Hematopoietic multipotent progenitor cell treated with erythropoietin and hydrocortisone succinate and interleukin-3 and kit ligand, for 15 days (in vitro differentiated cells): ENCODE measurements at regions not wholly inside any gene's neighbourhood (a gene's known extent, or its start where the extent isn't known, plus 50 kb on each side); places are given as distances from the start of the nearest gene placed in this dataset.
"Not testable (repeated sequence)": the region's sequence is repeated elsewhere in the genome, so short reads cannot be mapped to it uniquely, and the experiment has no call there.

Source experiments
- DNase-seq: peaks from one replicate; pipeline ENCODE4 v3.0.0-alpha.2; 2015; ENCODE audit warnings: low spot score

DNA sequence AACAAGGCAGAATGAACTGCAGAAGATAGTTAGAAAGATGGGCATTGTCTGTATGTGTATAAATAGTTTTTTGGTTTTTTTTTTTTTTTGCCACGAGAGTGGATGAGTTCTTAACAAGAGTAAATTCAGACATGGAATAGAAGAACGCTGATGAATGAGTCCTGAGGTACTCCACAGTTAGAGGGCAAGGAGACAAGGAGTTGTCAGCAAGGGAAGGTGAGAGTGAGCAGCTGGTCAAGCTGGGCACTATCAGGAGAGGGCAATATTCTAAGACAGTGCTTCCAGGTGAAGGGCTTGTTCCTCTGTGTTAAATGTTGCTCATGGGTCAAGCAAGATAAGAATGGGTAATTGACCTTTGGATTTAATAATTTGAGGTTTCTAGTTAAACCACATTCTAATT is 138.6 kb upstream of the FAM78B start:
- DNase-seq, result no peak

DNA sequence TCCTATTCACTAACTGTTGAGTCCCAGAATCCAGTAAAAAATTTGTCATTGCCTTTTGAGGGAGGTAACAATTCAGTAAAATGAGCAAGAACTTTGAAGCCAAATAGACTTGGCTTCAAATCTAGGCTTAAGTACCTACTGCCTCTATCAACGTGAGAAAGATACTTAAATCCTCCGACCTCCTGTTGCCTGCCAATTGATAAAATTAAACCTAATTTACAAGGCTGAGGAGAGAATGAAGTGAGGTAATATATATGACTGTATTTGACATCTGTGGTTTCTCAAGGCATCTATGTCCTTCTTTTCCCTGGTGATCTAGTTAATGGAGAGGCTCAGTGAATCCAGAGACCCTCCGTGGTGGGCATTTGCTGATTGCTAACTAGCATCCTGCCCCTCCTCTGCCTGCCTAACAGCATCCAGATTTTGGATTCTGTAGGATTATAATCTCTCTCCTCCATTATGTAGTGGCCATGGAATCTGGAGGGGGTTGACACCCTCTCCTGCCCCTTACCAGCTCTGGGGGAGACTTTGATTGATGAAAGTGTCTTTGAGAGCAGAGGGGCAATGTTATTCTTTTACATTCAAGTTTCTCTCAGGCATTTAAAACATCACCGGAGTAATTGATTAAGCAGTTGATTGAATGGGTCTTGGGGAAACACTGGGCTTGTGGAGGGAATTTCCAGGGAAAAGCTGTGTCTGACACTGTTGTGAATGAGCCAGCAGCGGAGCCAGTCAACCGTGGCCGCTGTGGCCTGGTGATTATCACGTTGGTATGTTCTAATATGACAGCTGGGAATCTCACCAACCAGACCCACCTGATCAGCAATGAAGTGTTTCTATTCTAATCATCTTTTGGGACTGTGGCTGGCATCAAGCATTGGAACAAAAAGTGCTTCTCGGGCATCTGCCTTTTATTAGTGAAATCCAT is 140.7 kb upstream of the FAM78B start:
- DNase-seq, result no peak

DNA sequence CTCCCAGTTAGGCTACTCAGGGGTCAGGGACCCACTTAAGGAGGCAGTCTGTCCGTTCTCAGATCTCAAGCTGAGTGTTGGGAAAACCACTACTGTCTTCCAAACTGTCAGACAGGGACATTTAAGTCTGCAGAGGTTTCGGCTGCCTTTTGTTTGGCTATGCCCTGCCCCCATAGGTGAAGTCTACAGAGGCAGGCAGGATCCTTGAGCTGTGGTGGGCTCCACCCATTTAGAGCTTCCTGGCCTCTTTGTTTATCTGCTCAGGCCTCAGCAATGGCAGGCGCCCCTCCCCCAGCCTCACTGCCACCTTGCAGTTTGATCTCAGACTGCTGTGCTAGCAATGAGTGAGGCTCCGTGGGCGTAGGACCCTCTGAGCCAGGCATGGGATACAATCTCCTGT is 149.5 kb upstream of the FAM78B start:
- not testable (repeated sequence) for DNase-seq

DNA sequence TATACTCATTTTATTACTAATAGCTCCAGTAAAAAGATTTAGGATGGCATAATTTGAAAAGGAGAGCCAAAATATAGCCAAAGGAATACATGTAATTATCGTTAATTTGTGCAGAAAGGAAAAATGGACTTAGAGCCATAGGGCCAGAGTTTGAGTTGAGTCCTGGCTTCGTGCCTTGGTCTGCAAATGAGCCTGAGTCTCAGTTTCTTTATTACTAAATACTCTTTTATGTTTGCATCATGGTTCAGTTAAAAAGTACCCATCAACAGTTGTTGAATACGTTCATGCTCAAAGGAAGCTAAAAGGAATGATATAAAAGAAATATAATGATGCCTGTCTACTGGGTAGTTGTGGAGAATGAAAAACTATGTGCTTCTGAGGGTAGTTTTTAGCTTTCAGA is 155.7 kb upstream of the FAM78B start:
- no peak for DNase-seq

DNA sequence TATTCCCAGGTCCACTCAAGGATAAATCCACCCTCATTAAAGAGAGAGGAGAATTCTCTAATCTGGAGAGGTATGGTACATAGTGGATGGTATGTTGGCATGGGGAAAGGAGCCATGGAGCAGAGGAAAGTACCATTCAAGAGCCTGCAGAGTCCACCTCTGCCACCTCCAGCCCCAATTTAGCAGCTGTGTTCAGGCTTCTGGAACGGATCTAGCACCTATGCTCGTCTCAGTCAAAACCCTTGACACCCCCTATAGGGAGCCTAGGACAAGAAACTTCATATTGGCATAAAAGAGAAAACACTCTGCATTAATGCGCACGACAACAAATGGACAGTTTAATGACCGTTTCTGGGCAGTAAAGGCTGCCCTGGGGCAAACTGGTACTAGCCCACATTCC is 161.1 kb upstream of the FAM78B start:
- DNase-seq, result no peak

DNA sequence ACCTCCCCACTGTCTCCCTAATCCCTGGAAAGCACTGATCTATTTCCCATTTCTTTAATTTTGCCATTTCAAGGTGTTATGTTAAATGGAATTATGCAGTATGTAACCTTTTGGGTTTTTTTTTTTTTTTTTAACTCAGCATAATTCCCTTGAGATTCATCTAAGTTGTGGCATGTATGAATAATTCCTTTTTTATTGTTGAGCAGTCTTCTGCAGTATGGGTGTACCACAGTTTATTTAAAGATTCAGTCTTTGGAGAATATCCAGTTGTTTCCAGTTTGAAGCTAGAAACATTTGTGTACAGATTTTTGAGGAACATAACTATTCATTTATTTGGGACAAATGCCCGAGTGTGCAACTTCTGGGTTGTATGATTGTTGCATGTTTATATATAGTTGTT is 162.2 kb upstream of the FAM78B start:
- DNase-seq, result no peak

DNA sequence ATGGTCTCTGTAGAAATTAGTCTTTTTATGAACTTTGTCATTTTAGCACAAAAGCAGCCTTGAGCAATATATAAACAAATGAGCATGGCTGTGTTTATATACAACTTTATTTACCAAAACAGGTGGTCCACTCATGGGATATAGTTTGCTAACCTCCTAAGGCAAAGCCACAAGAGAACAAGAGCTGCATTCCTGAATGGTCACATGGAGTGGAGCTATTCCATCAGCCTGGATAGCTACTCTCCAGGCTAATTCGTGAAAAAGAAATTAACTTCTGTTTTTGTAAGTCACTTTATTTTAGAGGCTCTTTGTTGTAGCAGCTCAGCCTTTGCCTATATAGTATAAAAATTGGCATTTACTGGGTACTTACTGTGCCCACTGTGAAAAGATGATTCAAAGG is 163.3 kb upstream of the FAM78B start:
- DNase-seq, result no peak

DNA sequence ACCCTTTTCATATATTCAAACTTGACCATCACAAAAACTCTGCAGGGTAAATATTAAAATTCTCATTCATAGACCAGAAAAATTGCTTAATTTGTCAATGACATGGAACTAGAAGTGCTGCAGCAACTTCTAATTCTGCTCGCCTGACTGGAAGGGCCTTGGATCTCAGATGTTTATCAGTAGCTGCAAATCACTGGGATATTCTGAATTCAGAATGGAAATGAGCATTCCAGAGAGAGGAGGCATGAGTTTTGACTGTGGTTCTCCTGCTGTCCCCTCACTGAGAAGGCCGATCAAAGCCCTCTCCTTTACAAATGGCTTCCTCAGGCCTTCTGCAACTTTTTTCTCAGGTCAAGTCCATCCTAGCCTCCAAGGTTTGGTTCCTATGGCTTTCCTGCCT is 171.3 kb upstream of the FAM78B start:
- no peak for DNase-seq

DNA sequence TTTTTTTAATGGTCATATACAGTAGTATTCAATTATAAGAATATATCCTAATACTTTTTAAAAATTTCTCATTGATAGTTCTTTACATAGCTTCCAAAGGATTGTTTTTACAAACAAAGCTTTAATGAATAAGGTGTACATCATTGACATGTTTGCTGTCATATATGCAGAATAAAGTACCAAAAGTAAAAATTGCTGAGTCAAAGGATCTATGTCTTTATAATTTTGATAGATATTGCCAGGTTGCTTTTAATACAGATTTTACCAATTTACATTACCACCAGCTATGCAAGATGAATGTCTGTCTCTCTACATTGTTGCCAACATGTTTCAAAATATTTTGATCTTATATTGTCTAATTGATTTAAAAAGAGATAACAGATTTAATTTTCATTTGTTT is 173.9 kb upstream of the FAM78B start:
- DNase-seq, result no peak

DNA sequence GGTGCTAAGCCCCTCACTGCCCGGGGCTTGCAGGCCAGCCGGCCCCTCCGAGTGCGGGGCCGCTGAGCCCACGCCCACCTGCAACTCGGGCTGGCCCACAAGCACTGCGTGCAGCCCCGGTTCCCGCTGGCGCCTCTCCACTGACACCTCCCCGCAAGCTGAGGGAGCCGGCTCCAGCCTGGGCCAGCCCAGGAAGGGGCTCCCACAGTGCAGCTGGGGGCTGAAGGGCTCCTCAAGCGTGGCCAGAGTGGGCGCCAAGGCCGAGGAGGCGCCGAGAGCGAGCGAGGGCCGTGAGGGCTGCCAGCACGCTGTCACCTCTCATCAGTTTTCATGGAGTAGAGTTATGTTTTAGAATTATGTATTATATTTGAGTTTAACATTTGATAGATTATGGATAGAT is 176.5 kb upstream of the FAM78B start:
- DNase-seq, result no peak

DNA sequence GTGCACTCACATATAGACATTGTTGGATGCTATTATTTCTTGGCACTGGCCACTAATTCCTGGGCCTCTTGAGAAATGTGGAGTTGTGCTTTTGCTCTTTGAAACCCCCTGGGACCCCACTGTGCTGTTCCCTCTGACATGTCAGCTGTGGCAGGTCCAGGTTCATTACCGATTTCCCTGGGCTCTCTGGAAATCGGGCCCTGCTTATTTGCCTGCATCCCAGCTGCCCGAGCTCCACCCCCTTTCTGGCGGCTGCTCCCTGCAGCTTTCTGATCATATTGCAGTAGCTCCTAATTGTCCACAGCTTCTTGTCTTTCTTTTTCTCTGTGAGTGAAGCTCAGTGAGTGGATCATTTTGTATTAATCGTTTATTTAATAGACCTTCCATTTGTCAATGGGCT is 183.7 kb upstream of the FAM78B start:
- no peak for DNase-seq

DNA sequence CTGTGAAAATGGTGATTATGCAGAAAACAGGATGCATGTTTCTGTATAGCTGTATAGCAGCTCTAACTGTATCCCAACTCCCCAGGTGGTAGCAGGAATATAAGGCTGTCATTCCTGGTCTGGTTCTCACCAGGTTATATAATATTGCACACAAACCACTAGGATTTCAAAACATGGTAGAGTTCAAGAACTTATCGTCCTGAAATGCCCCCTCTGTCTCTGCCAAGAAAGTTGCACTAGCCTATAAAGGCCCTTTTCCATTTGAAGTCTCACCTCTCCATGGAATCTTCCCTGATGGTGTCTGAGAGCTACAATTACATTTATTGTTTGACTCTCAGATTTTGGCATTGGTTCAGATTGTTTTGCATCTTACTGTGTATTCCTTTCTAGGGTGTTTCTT is 184.9 kb upstream of the FAM78B start:
- no peak for DNase-seq

DNA sequence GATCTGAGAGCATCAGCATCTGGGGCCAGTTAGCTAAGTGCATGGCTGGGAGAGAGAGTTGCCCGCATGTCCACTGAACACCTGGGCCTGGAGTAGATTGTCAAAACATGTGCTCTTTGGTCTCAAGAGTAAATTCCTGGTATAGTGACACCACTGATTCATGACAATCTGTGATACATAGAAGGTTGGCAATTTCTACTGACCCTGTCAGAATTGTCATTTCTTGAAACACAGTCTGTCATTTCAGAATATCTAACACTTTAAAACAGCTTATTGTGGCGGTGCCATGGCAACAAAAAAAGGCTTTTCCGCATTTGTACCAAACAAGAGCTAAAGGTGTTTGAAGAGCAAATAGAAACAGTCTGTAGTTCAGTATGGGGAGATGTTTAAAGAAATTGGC is 186.4 kb upstream of the FAM78B start:
- DNase-seq, result no peak

DNA sequence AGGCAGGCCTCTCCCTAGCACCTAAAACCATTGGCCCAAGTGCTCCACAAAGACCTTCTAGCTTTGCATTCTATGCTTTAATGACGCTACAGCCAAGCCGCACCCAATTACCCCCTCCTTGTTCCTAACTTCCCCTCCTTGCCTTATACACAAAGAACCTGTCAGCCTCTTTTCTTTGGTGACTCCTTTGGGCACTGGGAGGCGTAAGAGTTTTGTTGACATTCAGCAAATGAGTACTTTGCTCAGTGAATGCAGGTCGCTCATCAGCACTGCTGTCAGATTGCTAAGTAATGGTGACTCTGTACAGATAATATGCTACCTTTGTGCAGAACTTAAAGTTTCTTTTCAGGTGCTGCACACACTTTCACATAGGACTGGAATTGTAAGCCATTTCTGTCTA is 187.6 kb upstream of the FAM78B start:
- DNase-seq, result no peak

DNA sequence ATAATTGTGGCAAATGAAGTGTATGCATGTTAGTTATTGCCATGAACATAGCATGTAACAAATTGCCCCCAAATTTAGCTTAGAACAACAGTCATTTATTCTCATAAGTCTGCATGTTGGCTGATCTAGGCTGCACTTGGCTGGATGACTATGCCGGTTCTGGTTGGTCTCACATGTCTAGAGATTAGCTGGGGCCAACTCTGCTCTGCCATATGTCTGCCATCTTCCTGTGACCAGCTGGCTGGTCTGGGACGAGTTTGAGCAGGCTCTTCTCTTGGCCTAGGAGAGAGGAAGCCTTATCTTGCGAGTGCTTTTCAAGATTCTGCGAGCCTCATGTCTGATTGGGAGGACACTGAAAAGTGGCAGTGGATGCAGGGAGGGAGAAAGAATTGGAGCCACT is 198.3 kb upstream of the FAM78B start:
- no peak for DNase-seq

DNA sequence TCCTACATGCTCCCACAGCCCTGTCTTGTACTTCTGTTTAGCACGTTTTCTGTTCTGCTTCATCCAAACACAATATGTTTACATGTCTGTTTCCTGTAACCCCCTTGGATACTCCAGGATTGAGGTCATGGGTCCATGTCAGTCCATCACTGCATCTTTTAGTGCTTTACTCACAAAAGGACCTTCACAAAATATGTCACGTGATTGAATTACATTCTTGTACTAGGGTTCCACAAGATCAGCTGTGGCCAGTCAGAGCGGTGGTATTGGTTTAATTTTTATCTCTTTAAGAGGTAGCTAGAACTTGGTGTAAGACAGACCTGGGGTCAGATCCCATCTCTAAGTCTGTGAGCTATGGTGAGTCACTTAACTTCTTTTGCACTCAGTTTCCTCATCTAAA is 201.2 kb upstream of the FAM78B start:
- no peak for DNase-seq

DNA sequence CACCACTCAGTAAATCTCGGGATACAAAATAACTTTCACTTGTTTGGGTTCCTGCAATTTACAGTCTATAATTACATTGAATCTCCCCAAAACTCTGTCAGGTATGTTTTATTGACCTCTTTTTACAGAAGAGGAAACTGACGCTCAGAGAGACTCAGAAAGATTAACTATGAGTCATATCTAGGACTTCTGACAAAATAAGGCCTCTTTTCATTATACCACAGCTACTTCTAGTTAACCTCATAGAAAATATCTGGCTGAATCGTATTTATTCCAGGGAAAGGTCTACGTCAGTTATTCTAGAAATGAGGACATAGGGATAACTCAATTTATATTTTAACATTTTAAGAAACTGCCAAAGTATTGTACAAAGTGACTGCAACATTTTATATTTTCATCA is 211.1 kb upstream of the FAM78B start:
- DNase-seq, result no peak

DNA sequence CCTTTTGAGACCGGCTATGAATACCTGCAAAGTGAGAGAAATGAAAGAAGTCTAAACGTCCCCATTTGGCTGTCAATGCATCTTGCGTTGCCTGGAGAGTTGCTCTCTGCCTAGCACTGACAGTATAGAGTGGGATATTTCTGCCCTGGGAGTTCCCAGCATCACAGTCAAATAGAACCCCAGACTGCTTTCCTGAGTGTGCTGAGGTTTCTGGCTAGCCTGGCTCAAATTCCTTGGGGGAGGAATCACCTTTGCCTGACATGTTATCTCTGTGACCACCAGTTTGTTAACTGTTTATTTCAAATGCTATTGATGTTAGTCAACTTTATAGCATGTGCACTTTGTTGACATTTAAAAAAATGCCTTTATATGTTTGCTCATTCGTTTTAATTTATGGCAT is 212.0 kb upstream of the FAM78B start:
- DNase-seq, result no peak

DNA sequence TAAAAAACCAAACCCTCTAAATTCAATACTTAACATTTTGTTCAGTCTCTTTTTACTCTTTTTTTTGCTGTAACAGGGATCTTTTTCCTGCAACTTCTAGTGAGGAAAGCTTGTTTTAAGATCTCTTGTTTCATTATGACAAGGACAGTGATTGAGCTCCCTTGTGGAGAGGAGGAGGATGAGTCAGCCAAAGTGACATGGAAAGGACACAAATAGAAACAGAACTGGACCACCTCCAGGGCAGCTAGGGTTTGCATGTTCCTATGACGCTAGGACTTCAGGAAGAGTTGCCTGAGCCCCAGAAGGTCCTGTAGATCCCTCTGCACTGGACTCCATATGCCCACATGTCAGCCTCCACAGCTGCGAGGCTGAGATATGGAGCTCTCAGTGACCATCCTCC is 212.6 kb upstream of the FAM78B start:
- no peak for DNase-seq

DNA sequence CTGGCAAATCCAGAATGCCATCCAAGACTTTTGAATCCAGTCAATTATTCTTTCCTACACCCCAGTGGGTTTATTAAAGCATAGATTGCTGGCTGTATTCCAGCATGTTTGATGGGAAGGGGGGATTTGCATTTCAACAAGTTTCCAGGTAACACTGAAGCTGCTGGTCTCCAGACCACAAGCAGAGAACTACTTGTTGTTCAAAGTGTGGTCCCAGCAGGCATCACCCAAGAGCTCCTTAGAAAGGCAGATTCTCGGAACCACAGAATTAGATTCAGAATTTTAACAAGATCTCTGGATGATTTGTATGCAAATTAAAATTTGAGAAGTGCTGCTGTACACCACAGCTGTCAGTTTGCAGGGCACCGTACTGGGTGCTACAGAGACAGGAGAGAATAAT is 216.3 kb upstream of the FAM78B start:
- DNase-seq, result no peak

DNA sequence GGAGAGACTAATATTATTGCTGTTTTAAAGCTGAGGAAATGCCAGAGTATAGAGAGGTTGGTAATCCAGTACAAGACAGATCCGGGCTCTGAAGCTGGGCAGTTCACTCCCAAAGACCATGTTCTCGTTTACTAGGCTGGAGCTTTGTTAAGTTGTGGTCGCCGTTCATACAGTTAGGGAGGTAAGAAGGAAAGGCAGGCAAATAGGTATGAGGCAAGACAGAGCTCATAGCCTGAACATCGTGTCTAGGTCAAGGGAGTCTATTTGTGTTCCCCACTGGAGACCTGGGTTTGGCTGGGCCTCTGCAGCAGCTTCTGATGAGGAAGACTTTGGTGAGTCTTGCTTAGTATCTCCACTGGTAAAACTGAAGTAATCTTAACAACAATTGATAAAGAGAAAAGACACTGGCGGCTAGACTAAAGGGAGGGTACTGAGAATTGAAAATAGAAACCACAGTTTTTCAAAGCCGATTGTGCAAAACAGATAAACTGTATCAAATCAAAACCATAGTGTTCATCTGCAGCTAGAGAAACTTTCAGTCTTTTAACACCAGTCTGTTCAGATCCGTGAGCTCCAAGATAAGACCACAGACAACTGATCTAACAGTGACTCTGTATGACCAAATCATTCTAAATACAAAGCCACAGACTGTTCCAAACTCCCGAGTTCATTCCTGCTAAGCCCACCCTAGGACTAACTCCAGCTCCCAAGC is 217.0 kb upstream of the FAM78B start:
- no peak for DNase-seq

DNA sequence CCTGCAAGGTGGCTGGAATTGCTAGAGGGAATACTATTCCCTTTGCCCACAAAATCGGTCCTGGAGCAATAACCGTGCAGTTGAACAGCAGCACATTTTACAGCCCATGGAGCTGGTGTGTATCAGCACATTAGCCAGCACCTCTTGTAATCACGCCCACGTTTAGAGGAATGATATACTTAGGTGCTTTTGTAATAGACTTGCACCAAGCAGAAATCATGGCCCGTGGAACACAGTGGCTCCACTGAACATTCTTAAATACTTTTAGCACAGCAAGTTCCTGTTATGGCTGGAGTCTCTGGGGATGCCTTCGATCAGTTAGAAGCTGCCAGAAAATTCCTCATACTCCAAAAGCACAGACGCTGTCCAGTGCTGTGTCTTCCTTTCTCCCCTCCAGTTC is 218.1 kb upstream of the FAM78B start:
- DNase-seq, result no peak

DNA sequence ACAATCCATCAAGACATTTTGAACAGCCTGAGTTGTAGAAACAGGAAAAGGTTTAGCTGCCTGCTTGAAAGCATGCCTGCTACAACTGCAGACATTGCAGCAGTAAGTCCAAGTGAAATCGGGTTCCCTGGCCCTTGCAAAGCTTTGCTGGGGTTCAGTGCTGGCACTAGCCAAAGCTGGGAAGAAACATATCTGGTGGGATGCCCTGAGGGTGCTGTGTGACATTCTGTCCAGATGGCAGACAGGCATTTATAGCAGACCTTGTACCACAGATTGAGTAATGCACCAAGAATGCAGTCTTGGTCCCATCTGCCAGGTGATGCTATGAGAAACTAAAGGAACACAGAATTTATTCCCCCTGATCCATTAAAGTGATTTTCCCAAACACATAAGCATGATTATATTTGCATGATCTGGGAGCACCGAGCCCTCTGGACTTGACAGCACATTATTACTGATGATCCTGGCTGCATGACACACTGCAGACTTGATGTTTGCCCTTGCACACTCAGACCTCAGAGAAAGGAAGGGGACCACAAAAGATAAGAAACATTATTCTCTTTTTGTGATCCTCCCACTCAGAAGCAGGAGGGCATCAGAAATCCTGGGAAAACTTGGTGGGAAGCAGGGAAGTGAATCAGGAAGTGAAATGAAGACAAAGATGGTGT is 223.7 kb upstream of the FAM78B start:
- DNase-seq, result no peak
